Left lung (tissue), 4 donors: ENCODE measurements at regions not wholly inside any gene's neighbourhood (a gene's known extent, or its start where the extent isn't known, plus 50 kb on each side); places are given as distances from the start of the nearest gene placed in this dataset.

ENCODE experiments used
- ATAC-seq: fragments of 200-7000 bp; cut with Tn5 transposase; one replicate; pipeline ENCODE4 v1.9.1; 2020; ENCODE audit warnings: moderate library complexity
- DNase-seq, 4 donors: peaks; one replicate each; pipeline ENCODE4 v3.0.0-alpha.2; 2013 to 2020
- H3K27ac ChIP-seq, 2 donors: fragments of 200-600 bp; sonication (generic) in 1 of 2; one replicate each; pipeline versions ENCODE4 v1.5.0 to v1.8.0; 2020 to 2021
- H3K27me3 ChIP-seq, 2 donors: fragments of 200-600 bp; sonication (generic) in 1 of 2; one replicate each; pipeline versions ENCODE4 v1.5.0 to v1.8.0; 2020 to 2021
- H3K36me3 ChIP-seq, 2 donors: fragments of 200-600 bp; sonication (generic) in 1 of 2; one replicate each; pipeline versions ENCODE4 v1.5.0 to v1.8.0; 2020 to 2021
- H3K4me1 ChIP-seq, 2 donors: fragments of 200-600 bp; one replicate each; pipeline ENCODE4 v1.8.0; 2021
- H3K4me3 ChIP-seq, 2 donors: fragments of 200-600 bp; sonication (generic) in 1 of 2; one replicate each; pipeline versions ENCODE4 v1.5.0 to v1.8.0; 2020 to 2021; ENCODE audit warnings: mild to moderate bottlenecking in 1 of 2
- H3K9me3 ChIP-seq, 2 donors: fragments of 200-600 bp; sonication (generic) in 1 of 2; one replicate each; pipeline versions ENCODE4 v1.5.0 to v1.8.0; 2020 to 2021
- CTCF ChIP-seq, 2 donors: fragments of 200-600 bp; sonication (generic) in 1 of 2; IDR thresholded peaks; one replicate each; pipeline versions ENCODE4 v1.5.0 to v1.8.0; 2021; ENCODE audit warnings: antibody characterized with exemption in 2 of 2
- intact Hi-C, 2 donors: fragments of 100-400 bp; cut with DNase I; formaldehyde crosslinking; loops; one replicate each; pipeline versions ENCODE4 v1.11.2 to v1.14.2; 2022
- donor health status: DM: no; HTN: yes; CAD: no.
- donor health status: DM: no; HTN: no; CAD: no.

GRCh38 chr3:18830087-18830486, 318.2 kb upstream of the KCNH8 start:
- intact Hi-C loops: no loop called here
- Histone ChIP-seq H3K27me3 (no peaks in the 10 kb centered on the region), H3K27ac (no peak overlapping the region), H3K4me1 (no peaks in the 10 kb centered on the region), H3K4me3 (no peak overlapping the region), H3K36me3 (no peaks in the 10 kb centered on the region), H3K9me3 (no peaks in the 10 kb centered on the region)
- ATAC-seq: no peak
- DNase-seq: no peak
- TF ChIP-seq CTCF (IDR thresholded peaks at IDR 0.05): no peak

- intact Hi-C loops: no loop called here
- no peak overlapping the region for H3K27ac ChIP-seq
- no peak for ATAC-seq
- no peak for TF ChIP-seq CTCF (IDR thresholded peaks at IDR 0.05)
- H3K4me3 ChIP-seq: no peak overlapping the region
- no peaks in the 10 kb centered on the region for H3K36me3 ChIP-seq
- H3K9me3 ChIP-seq: no peaks in the 10 kb centered on the region
- no peak for DNase-seq
- no peaks in the 10 kb centered on the region for H3K4me1 ChIP-seq
- H3K27me3 ChIP-seq: no peaks in the 10 kb centered on the region
Observed at GRCh38 chr3:18828637-18829036, 319.7 kb upstream of the KCNH8 start.

GRCh38 chr3:18827664-18828063, 320.6 kb upstream of the KCNH8 start:
- TF ChIP-seq CTCF (IDR thresholded peaks at IDR 0.05): no peak
- no peak for ATAC-seq

DNA sequence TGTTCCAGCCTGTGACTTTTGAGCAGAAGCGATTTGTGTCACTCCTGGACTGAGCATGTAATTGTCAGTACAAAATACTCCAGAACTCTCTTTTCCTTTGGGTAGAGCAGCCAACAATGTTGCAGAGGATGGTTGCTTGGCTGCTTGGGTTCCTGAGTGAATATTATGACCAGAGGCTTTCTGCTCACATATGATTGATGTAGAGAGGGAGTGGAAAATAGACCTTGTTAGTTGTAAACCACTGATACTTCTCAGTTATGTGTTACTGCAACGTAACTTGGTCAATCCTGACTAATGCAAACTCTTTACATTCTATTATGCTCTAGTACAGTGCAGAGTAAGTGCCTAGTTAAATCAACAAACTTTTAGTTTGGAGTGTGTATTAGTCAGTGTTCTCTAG, 322.6 kb upstream of the KCNH8 start:
- Histone ChIP-seq H3K27me3 (no peaks in the 10 kb centered on the region), H3K4me1 (no peaks in the 10 kb centered on the region), H3K4me3 (no peak overlapping the region), H3K36me3 (no peaks in the 10 kb centered on the region), H3K27ac (no peak overlapping the region), H3K9me3 (no peaks in the 10 kb centered on the region)
- ATAC-seq (no peak), DNase-seq (no peak)
- intact Hi-C loops: no loop called here
- no peak for TF ChIP-seq CTCF (IDR thresholded peaks at IDR 0.05)

More at GRCh38 chr3:18827664-18828063, 320.6 kb upstream of the KCNH8 start:
- H3K4me1 ChIP-seq: no peaks in the 10 kb centered on the region
- no peak overlapping the region for H3K4me3 ChIP-seq
- no peaks in the 10 kb centered on the region for H3K9me3 ChIP-seq
- DNase-seq: no peak
- H3K27me3 ChIP-seq: no peaks in the 10 kb centered on the region
- no peaks in the 10 kb centered on the region for H3K36me3 ChIP-seq
- intact Hi-C loops: no loop called here
- no peak overlapping the region for H3K27ac ChIP-seq

DNA sequence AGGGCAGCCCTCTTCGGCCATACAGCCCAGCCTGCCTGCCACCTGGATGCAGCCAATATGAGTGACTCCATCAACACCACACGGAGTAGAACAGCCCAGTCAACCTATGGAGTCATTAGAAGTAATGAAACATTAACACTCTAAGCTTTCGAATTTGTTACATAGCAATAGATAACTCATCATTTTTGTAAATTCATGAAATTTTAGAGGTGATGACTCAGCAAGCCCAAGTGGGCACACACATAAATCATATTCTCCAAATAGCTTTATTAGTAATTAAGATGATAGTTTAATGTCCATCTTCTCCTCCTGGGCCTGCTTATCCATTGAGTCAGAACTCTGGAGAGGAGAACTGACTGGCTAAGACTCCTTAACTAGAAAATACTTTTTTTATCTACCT, 335.0 kb upstream of the KCNH8 start:
- ATAC-seq (no peak), DNase-seq (no peak)
- intact Hi-C loops: no loop called here
- Histone ChIP-seq H3K36me3 (no peaks in the 10 kb centered on the region), H3K27me3 (no peaks in the 10 kb centered on the region), H3K4me1 (no peaks in the 10 kb centered on the region), H3K4me3 (no peak overlapping the region), H3K27ac (no peak overlapping the region), H3K9me3 (no peaks in the 10 kb centered on the region)
- no peak for TF ChIP-seq CTCF (IDR thresholded peaks at IDR 0.05)
